Fibroblast of lung (primary cell): ENCODE measurements at regions not wholly inside any gene's neighbourhood (a gene's known extent, or its start where the extent isn't known, plus 50 kb on each side); places are given as distances from the start of the nearest gene placed in this dataset.
"Not testable (repeated sequence)": the region's sequence is repeated elsewhere in the genome, so short reads cannot be mapped to it uniquely, and the experiment has no call there.

ENCODE experiments used
- CTCF ChIP-seq, 2 donors: IDR thresholded peaks in 1 of 2; conservative IDR thresholded peaks in 1 of 2; 1 replicate in 1 of 2; 2 replicates in 1 of 2; pipeline ENCODE4 v1.5.1; 2011 to 2012; ENCODE audit warnings: low read length in 2 of 2, control low read depth in 1 of 2, inconsistent platforms in 1 of 2, low read depth in 1 of 2, mild to moderate bottlenecking in 1 of 2
- EZH2 ChIP-seq: IDR thresholded peaks from 2 replicates; pipeline ENCODE4 v1.5.1; 2012; ENCODE audit warnings: low read length, control low read depth, mild to moderate bottlenecking; ENCODE audit errors: missing control alignments

- not testable (repeated sequence) for TF ChIP-seq CTCF (conservative IDR thresholded peaks at IDR 0.05 in 1 of 2, IDR thresholded peaks at IDR 0.05 in 1 of 2; ENCODE audit: low read depth in 1 of 2, low read length in 2 of 2); EZH2
Measured at GRCh38 chr7:51839130-51839529, 522.5 kb upstream of the COBL start.
